HepG2 (cell line): ENCODE measurements at regions not wholly inside any gene's neighbourhood (a gene's known extent, or its start where the extent isn't known, plus 50 kb on each side); places are given as distances from the start of the nearest gene placed in this dataset.

Source experiments
- ATAC-seq: fragments of 200-7000 bp; cut with Tn5 transposase; 3 replicates; pipeline ENCODE4 v1.9.1; 2020; ENCODE audit warnings: mild to moderate bottlenecking, moderate library complexity
- BruUV-seq: library from RNA; stranded (reverse); fragments of 400-500 nt; replicated peaks from 2 replicates; lab custom pipeline; 2021; lab: Mats Ljungman, UMichigan
- CTCF ChIA-PET: fragments of 300-600 bp; formaldehyde crosslinking; extraction: SDS; loops from one replicate; lab custom pipeline; 2021; ENCODE audit warnings: low total read pairs, inconsistent platforms, low intra/inter-chr PET ratio; lab: Yijun Ruan, JAX
- POLR2A ChIA-PET: fragments of 350-600 bp; sonication (Branson Sonifier 250); formaldehyde crosslinking; loops from one replicate; lab custom pipeline; 2020; ENCODE audit warnings: antibody characterized with exemption, inconsistent platforms; lab: Yijun Ruan, JAX
- DNase-seq: peaks from one replicate; pipeline ENCODE4 v3.0.0-alpha.2; 2015; ENCODE audit warnings: low spot score
- FAIRE-seq: peaks from 3 replicates; lab custom pipeline; 2011; peaks lifted over from hg19 to GRCh38; lab: Jason Lieb, UNC
- H2AFZ ChIP-seq: one replicate; pipeline ENCODE4 v1.6.1; 2011; ENCODE audit warnings: low read length, inconsistent platforms
- H3K27ac ChIP-seq: fragments of 300-600 bp; 3 replicates; pipeline ENCODE4 v1.8.0; 2011; ENCODE audit warnings: mixed run types, mild to moderate bottlenecking, mixed read lengths, low read length, inconsistent platforms; ENCODE audit not compliant: insufficient read depth; ENCODE audit errors: extremely low read length
- H3K27me3 ChIP-seq, 2 experiments: fragments of 200-600 bp in 1 of 2; 2 replicates in 1 of 2; 3 replicates in 1 of 2; pipeline versions ENCODE4 v1.6.0 to v1.8.0; 2011; ENCODE audit warnings: low read length in 2 of 2, mild to moderate bottlenecking in 2 of 2, moderate library complexity in 2 of 2, inconsistent platforms in 1 of 2; ENCODE audit not compliant: insufficient read depth in 2 of 2, control insufficient read depth in 1 of 2
- H3K36me3 ChIP-seq, 2 experiments: fragments of 200-600 bp in 1 of 2; replicated peaks in 1 of 2; 2 replicates in 1 of 2; 3 replicates in 1 of 2; pipeline versions ENCODE4 v1.5.1 to v1.8.0; 2011; ENCODE audit warnings: low read length in 2 of 2, inconsistent platforms in 1 of 2; ENCODE audit not compliant: insufficient read depth in 2 of 2, control insufficient read depth in 1 of 2
- H3K4me1 ChIP-seq: 2 replicates; pipeline ENCODE4 v1.5.1; 2012; ENCODE audit warnings: low read length, inconsistent platforms; ENCODE audit not compliant: insufficient read depth
- H3K4me2 ChIP-seq: 2 replicates; pipeline ENCODE4 v1.6.0; 2011; ENCODE audit warnings: low read depth, low read length, inconsistent platforms
- H3K4me3 ChIP-seq, 3 experiments: fragments of 200-600 bp in 1 of 3; sonication (generic), shearing (Covaris generic) in 1 of 3; replicated peaks in 1 of 3; 2 replicates each; pipeline ENCODE4 v1.5.1; 2011 to 2016; ENCODE audit warnings: low read length in 3 of 3, inconsistent platforms in 2 of 3, low read depth in 2 of 3, mild to moderate bottlenecking in 2 of 3, control low read depth in 1 of 3, mixed read lengths in 1 of 3; ENCODE audit not compliant: insufficient read depth in 1 of 3
- H3K79me2 ChIP-seq: one replicate; pipeline ENCODE4 v1.6.1; 2011; ENCODE audit warnings: low read length, inconsistent platforms; ENCODE audit not compliant: insufficient read depth
- H3K9ac ChIP-seq: 2 replicates; pipeline ENCODE4 v1.6.0; 2011; ENCODE audit warnings: mild to moderate bottlenecking, low read depth, low read length, inconsistent platforms; ENCODE audit not compliant: insufficient read depth
- H3K9me3 ChIP-seq: 2 replicates; pipeline ENCODE4 v1.5.1; 2012; ENCODE audit warnings: mild to moderate bottlenecking, low read length
- H4K20me1 ChIP-seq: 2 replicates; pipeline ENCODE4 v1.6.0; 2011; ENCODE audit warnings: inconsistent platforms, mild to moderate bottlenecking, low read length, moderate library complexity; ENCODE audit not compliant: insufficient read depth
- AKNA ChIP-seq: sonication (generic); formaldehyde crosslinking; IDR thresholded peaks from 2 replicates; pipeline ENCODE4 v1.4.0; 2020; ENCODE audit warnings: missing genetic modification reagents, borderline replicate concordance
- E2F2 ChIP-seq: sonication (generic); formaldehyde crosslinking; IDR thresholded peaks from 2 replicates; pipeline ENCODE4 v1.4.0; 2020; ENCODE audit warnings: missing genetic modification reagents, borderline replicate concordance
- HIC2 ChIP-seq: sonication (generic); formaldehyde crosslinking; IDR thresholded peaks from 2 replicates; pipeline ENCODE4 v1.9.0; 2022; ENCODE audit warnings: low read depth, missing genetic modification reagents
- HNRNPLL ChIP-seq: fragments of 200-400 bp; formaldehyde crosslinking; IDR thresholded peaks from 2 replicates; pipeline ENCODE4 v1.6.1; 2017; ENCODE audit warnings: mild to moderate bottlenecking, low read depth, low read length; ENCODE audit not compliant: poor library complexity, severe bottlenecking
- MAFK ChIP-seq, 2 experiments: IDR thresholded peaks in 1 of 2; conservative IDR thresholded peaks in 1 of 2; 2 replicates each; pipeline ENCODE4 v1.6.1; 2011; ENCODE audit warnings: improper control_type of control experiment in 2 of 2, low read length in 2 of 2
- ONECUT2 ChIP-seq: sonication (generic); formaldehyde crosslinking; IDR thresholded peaks from 2 replicates; pipeline ENCODE4 v1.4.0; 2020; ENCODE audit warnings: missing genetic modification reagents
- TFE3 ChIP-seq: IDR thresholded peaks from 2 replicates; pipeline ENCODE4 v1.6.1; 2016
- ZBTB42 ChIP-seq: sonication (generic); formaldehyde crosslinking; IDR thresholded peaks from 2 replicates; pipeline ENCODE4 v1.5.0; 2020; ENCODE audit warnings: mild to moderate bottlenecking, missing genetic modification reagents
- ZNF570 ChIP-seq: sonication (generic); formaldehyde crosslinking; IDR thresholded peaks from 2 replicates; pipeline ENCODE4 v1.4.0; 2020; ENCODE audit warnings: mild to moderate bottlenecking, missing genetic modification reagents, borderline replicate concordance
- ZUFSP ChIP-seq: sonication (generic); formaldehyde crosslinking; IDR thresholded peaks from 2 replicates; pipeline ENCODE4 v1.9.0; 2021; ENCODE audit warnings: missing genetic modification reagents, mild to moderate bottlenecking, borderline replicate concordance
- WGBS: methylation state at CpG from one replicate; pipeline ENCODE4 v1.1.6; 2017; ENCODE audit warnings: low lambda C conversion rate; 5-methylcytosine and 5-hydroxymethylcytosine counted together
- in situ Hi-C: cut with HindIII; loops from 2 replicates; pipeline ENCODE4 v1.10.0; 2017; ENCODE audit warnings: low pct_unique_long_range_greater_than_20kb; ENCODE audit not compliant: extremely low pct_ligation_motif_present
- intact Hi-C: fragments of 100-400 bp; cut with micrococcal nuclease; formaldehyde crosslinking; loops from one replicate; pipeline ENCODE4 v1.10.0; 2022; ENCODE audit not compliant: unreplicated experiment
- TF ChIP-seq, protein P1 (sequence below): sonication (generic); formaldehyde crosslinking; conservative IDR thresholded peaks from 2 replicates; pipeline ENCODE4 v1.4.0; 2020; ENCODE audit warnings: missing genetic modification reagents

GRCh38 chr13:105994340-105994739, 541.1 kb downstream of the EFNB2 start:
- Histone ChIP-seq H3K4me1 (no peaks in the 10 kb centered on the region), H3K4me2 (no peak overlapping the region), H3K27me3 (no peaks in the 10 kb centered on the region), H4K20me1 (no peaks in the 10 kb centered on the region), H3K27ac (no peak overlapping the region), H3K36me3 (no peaks in the 10 kb centered on the region), H3K79me2 (no peaks in the 10 kb centered on the region), H3K4me3 (no peak overlapping the region), H3K9ac (no peak overlapping the region), H3K9me3 (no peaks in the 10 kb centered on the region), H2AFZ (no peak overlapping the region)
- ChIA-PET POLR2A (no interaction called here), CTCF (no interaction called here)
- BruUV-seq: no TSS peak
- no peak for DNase-seq
- no peak for ATAC-seq
- FAIRE-seq: no peak
- no peak for TF ChIP-seq ONECUT2 (CRISPR knock-in tag)
- no peak for TF ChIP-seq ZBTB42 (CRISPR knock-in tag)
- TF ChIP-seq ZUFSP (CRISPR knock-in tag): no peak
- no peak for TF ChIP-seq HIC2
- TF ChIP-seq E2F2: no peak
- TF ChIP-seq ZNF570 (CRISPR knock-in tag): no peak
- no peak for TF ChIP-seq MAFK (conservative IDR thresholded peaks at IDR 0.05 in 1 of 2, IDR thresholded peaks at IDR 0.05 in 1 of 2; ENCODE audit: low read length in 2 of 2)
- TF ChIP-seq HNRNPLL: no peak
- TF ChIP-seq TFE3 (CRISPR knock-in tag): no peak
- no peak for TF ChIP-seq AKNA (CRISPR knock-in tag)
- TF ChIP-seq, protein P1, sequence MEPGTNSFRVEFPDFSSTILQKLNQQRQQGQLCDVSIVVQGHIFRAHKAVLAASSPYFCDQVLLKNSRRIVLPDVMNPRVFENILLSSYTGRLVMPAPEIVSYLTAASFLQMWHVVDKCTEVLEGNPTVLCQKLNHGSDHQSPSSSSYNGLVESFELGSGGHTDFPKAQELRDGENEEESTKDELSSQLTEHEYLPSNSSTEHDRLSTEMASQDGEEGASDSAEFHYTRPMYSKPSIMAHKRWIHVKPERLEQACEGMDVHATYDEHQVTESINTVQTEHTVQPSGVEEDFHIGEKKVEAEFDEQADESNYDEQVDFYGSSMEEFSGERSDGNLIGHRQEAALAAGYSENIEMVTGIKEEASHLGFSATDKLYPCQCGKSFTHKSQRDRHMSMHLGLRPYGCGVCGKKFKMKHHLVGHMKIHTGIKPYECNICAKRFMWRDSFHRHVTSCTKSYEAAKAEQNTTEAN (CRISPR knock-in tag): no peak
- 31% methylated on average over 5 of the region's 5 CpGs for WGBS
- intact Hi-C loops: no loop called here
- in situ Hi-C loops: no loop called here
